GM13976 (cell line): ENCODE measurements at regions not wholly inside any gene's neighbourhood (a gene's known extent, or its start where the extent isn't known, plus 50 kb on each side); places are given as distances from the start of the nearest gene placed in this dataset.

Experiments
- DNase-seq: peaks from one replicate; pipeline ENCODE4 v3.0.0; 2012; ENCODE audit warnings: low spot score
- CTCF ChIP-seq: IDR thresholded peaks from 2 replicates; pipeline ENCODE4 v1.5.1; 2012; ENCODE audit warnings: borderline replicate concordance, mild to moderate bottlenecking; ENCODE audit not compliant: insufficient read depth; ENCODE audit errors: extremely low read depth, missing control alignments, control extremely low read depth
- in situ Hi-C: fragments of 300-500 bp; cut with MboI; formaldehyde crosslinking; loops from one replicate; pipeline ENCODE4 v1.12.0; 2022; ENCODE audit warnings: low sequenced_read_pairs, mixed read lengths, inconsistent platforms; ENCODE audit not compliant: unreplicated experiment

GRCh38 chr6:8888468-8888867, 453.1 kb upstream of the SLC35B3 start:
- in situ Hi-C loops, result no loop called here
- TF ChIP-seq CTCF, result no peak
- peak; percentile 24 for DNase-seq

- no peak for DNase-seq
- in situ Hi-C loops, result no loop called here
- no peak for TF ChIP-seq CTCF
These were observed 446.3 kb upstream of the SLC35B3 start for GRCh38 chr6:8881663-8882062.

- no peak for TF ChIP-seq CTCF
- no peak for DNase-seq
- in situ Hi-C loops, result no loop called here
These were observed 444.0 kb upstream of the SLC35B3 start for GRCh38 chr6:8879334-8879733.

GRCh38 chr6:8875986-8876385, 440.6 kb upstream of the SLC35B3 start:
- DNase-seq, result no peak
- no peak for TF ChIP-seq CTCF
- in situ Hi-C loops, result no loop called here

- TF ChIP-seq CTCF, result no peak
- in situ Hi-C loops, result no loop called here
These were observed 437.2 kb upstream of the SLC35B3 start for GRCh38 chr6:8872589-8872988.

GRCh38 chr6:8865451-8865850, 430.1 kb upstream of the SLC35B3 start:
- no peak for DNase-seq
- in situ Hi-C loops, result no loop called here
- no peak for TF ChIP-seq CTCF

More at GRCh38 chr6:8872589-8872988, 437.2 kb upstream of the SLC35B3 start:
- DNase-seq, result no peak

- in situ Hi-C loops, result no loop called here
- DNase-seq, result no peak
- no peak for TF ChIP-seq CTCF
These were observed 425.3 kb upstream of the SLC35B3 start for GRCh38 chr6:8860671-8861070.
